DND-41 (cell line): ENCODE measurements at regions not wholly inside any gene's neighbourhood (a gene's known extent, or its start where the extent isn't known, plus 50 kb on each side); places are given as distances from the start of the nearest gene placed in this dataset.
"Not testable (repeated sequence)": the region's sequence is repeated elsewhere in the genome, so short reads cannot be mapped to it uniquely, and the experiment has no call there.

ENCODE experiments used
- CTCF ChIP-seq: IDR thresholded peaks from 2 replicates; pipeline ENCODE4 v1.5.1; 2012; ENCODE audit warnings: borderline replicate concordance, low read length, moderate library complexity, mild to moderate bottlenecking; ENCODE audit not compliant: poor library complexity, severe bottlenecking; ENCODE audit errors: extremely low read depth
- EZH2 ChIP-seq: IDR thresholded peaks from 3 replicates; pipeline ENCODE4 v1.6.1; 2012; ENCODE audit warnings: borderline replicate concordance, low read depth, mild to moderate bottlenecking, moderate library complexity, low read length, inconsistent platforms; ENCODE audit not compliant: severe bottlenecking

GRCh38 chr14:76706207-76706606 lies 55.1 kb upstream of the VASH1 start:
- not testable (repeated sequence) for TF ChIP-seq EZH2, CTCF
